D341Med (cell line): ENCODE measurements at regions not wholly inside any gene's neighbourhood (a gene's known extent, or its start where the extent isn't known, plus 50 kb on each side); places are given as distances from the start of the nearest gene placed in this dataset.

Experiments
- DNase-seq: peaks from one replicate; pipeline ENCODE4 v3.0.0; 2012; ENCODE audit warnings: low spot score

DNA sequence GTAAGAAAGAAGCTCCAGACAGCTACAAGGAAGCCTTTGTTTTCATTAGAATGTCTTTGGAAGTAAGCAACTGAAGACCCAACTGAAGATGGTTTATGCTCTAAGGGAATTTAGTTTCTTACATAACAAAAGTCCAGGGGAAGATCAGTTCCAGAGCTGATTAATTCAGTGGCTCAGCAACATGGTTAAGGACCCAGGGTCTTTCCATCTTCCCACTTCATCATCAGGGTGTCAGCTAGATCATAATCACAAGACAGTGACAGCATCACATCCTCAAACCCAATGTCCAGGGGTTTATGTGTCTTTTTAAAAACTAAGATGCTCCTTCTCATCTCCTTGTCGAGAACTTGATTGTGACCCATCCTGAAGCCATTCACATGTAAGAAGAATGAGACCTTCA, 119.7 kb upstream of the PRDM1 start:
- no peak for DNase-seq

GRCh38 chr6:105964979-105965760, 121.0 kb upstream of the PRDM1 start:
- no peak for DNase-seq

GRCh38 chr6:105954148-105954547, 132.0 kb upstream of the PRDM1 start:
- DNase-seq = no peak

DNA sequence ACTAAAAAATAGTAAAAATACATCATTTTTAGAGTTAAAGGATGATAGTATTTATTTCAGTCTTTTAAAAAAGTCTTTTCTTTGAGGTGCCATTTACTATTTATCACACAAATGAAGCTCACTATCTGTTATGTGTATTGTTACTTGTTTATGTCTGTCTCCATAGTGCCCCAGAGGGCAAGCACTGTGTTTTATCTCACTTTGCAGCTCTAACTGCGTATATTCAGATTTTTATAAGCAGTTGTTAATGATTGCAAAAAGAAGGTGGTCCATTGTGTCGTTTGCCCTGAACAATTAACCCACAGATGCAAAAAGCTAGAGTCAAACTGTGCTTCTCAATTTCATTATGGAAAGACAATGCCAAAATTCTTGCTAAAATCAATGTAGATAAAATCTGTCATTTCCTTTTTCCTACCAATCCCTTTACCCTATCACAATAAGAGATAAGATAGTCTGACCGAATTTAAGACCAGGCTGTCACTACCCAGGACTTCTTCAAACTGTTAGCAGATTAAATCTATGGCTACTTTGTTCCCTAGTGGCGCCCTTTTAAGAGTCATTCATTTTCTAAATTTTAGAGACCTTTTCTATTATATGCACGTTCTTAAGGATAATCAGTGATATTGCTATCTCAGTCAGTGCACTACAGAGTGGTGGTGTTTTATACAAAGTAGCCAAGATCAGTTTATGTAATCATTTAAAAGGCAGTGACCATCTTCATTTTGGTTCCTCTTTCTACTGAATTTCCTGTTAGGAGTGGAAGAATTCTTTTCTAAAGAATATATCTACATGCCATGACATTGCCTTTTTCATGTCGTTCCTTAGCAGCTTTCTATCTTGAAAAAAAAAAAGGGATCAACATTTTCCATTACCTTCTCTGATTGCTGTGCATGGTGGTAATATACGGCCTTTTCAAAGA, 133.1 kb upstream of the PRDM1 start:
- no peak for DNase-seq

DNA sequence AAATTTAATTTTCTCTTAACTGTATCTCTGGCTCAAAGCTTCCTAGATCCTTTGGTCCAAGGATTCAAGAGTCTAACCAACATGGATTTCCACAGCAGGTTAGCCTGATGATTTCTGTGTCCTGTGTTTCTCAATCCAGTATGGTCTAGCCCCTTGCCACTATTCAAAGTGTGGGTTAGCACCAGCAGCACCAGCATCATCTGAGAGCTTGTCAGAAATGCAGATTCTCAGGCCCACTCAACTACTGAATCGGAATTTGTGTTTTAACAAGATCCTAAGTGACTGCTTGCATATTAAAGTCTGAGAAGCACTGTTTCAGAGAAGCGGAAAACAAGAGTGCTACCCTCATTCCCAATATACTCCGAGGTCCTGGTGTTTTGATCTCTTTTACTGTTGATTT, 133.8 kb upstream of the PRDM1 start:
- DNase-seq = no peak

DNA sequence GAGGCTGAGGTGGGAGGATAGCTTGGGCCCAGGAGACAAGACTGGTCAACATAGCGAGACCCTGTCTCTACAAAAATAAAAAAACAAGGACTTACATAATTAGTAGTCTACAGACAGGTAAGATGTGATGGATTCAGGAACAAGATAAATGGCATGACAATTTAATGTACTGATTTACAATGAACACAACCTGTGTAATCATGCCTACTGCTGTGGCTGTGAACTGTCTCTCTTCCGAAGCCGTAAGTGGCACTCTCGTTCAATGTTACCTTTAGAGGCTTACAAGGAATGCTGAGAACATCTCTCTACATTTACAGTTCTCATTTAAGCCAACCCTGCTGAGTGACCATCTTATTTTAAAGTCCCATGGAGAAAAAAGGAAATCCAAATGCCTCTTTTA, 134.8 kb upstream of the PRDM1 start:
- DNase-seq = no peak

- no peak for DNase-seq
These were observed 136.3 kb upstream of the PRDM1 start for GRCh38 chr6:105949869-105950268.

- no peak for DNase-seq
These were observed 142.6 kb upstream of the PRDM1 start for GRCh38 chr6:105943514-105943913.

DNA sequence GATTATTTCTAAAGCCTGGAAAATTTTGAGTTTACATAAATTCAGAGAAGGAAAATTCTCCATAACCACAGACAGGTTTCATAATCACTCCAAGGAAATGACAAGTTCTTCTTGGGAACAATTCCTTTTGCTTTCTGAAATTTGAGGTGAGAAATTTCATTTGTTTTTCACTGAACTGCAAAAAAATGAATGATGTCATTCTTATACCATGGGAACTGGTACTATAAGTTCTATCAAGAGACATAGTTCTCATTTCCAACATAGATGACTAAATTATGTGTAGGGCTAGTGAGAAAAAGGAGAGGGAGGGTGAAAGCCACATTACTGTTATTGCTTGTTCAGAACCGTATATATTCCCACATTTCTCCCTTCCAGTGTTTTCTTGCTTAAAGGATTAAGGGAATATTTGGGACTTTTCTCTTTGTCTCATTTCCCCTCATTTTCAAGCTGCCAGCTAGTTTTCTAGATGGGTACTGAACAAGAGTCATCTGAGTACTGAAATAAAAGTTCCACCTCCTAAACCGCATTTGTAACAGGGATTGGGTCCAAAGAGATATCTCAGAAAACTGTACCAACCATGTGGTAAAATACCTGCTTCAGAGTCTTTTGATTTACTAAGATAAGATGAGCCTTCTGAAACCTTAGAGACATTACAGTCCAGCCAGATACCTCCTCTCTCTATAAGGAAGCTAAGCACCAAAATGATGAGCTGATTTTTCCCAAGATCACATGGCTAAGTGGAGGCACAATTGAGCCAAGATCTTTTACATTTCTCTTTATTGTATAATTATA, 144.3 kb upstream of the PRDM1 start:
- no peak for DNase-seq

- DNase-seq = no peak
These were observed 145.1 kb upstream of the PRDM1 start for GRCh38 chr6:105940990-105941389.

DNA sequence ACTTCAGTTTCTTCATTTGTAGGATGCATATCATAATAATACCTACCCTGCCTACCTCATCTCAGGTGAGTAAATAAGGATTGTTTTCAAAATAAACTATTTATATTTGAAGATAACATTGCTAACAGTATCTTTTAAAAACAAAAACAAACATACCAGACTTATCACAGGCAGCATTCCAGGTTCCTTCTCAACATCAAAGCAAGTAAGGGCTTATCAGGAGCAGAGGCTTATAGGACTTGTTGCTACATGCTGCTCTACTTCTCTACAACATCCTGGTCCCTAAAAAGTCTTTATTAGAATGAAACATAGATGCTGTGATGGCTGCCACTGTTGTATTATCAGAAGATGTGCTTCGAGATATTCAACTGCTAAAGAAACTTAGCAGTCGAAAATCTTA, 149.2 kb upstream of the PRDM1 start:
- DNase-seq = no peak

DNA sequence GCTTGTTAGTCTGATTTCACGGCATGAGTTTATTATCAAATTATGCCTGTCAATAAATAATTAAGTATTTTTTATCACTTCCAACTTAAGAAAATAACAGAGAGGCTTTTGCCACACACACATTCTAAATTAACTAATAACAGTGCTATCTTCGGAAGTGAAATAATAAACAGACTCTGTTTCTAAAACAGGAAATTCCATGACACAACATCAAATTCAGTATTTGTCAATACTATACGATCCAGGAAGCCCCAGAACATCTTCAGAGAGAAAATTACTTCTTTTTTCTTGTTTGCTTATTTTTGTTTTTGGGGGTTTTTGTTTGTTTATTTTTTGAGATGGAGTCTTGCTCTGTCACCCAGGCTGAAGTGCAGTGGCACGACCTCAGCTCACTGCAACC, 150.7 kb upstream of the PRDM1 start:
- no peak for DNase-seq

GRCh38 chr6:105934708-105935107, 151.4 kb upstream of the PRDM1 start:
- DNase-seq = no peak

GRCh38 chr6:105932440-105932839, 153.7 kb upstream of the PRDM1 start:
- DNase-seq = no peak

DNA sequence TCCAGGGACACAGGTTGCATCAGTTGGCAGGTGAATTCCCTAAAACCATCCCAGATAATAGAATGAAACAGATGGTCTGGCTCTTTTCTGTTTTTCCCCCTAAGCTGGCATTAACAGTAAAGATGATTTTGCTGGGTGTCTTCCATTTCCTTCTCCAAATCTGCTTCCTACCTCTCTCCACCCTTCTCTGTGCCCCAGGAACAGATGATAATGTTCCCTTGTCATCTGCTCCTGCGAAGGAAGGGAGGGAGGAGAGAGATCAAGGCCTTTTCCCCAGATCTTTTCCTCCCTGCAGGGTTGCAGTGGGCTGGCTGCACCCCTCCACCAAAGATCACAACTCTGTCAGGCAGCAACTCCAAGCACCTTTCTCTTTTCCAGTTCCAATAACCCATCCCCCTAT, 156.5 kb upstream of the PRDM1 start:
- DNase-seq = no peak

DNA sequence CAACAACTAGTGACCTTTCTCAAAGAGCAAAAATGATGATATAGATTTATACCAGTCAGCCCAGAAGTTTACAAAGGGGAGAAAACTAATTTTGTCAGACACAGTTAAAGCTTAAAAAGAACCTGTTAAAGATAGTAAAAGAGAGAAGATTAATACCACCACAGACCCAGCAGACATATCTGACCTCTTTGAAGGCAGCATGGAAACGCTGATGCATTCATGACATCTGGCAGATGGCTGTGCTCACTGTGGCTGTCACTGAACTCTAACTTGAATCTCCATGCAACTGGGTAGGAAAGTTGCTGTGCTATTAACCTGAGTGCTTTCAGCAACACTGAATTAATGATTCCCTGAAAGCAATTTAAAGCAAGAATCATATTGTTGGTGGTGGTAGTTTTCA, 159.8 kb upstream of the PRDM1 start:
- no peak for DNase-seq

DNA sequence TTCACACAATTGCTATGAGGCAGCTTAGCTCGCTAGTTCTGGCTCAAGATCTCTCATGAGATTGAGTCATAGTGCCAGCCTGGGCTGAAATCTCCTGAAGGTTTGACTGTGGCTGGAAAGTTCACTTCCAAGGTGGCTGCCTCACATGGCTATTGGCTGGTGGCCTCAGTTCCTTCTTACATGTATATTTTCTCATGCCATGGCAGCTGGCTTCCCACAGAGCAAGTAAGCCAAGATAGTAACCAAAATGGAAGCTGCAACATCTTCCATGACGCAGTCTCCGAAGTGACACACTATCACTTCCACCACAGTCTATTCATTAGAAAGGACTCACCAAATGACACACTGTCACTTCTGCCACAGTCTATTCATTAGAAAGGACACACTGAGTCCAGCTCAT, 160.4 kb upstream of the PRDM1 start:
- no peak for DNase-seq

DNA sequence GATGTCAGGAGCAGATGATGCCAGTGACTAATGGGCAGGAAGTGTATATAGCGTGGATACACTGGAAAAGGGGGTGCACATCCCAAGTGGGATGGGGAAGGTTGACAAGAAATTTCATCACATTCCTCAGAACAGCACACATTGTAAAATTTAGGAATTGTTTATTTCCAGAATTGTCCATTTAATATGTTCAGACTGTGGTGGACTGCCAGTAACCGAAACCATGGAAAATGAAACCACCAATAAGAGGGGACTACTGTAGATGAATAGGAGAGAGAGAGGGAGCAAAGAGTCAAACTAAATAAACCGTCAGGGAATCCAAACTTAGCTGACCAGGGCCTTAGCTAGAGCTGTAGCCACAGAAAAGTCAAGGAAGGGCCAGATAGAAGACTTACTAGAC, 164.4 kb upstream of the PRDM1 start:
- DNase-seq = no peak

DNA sequence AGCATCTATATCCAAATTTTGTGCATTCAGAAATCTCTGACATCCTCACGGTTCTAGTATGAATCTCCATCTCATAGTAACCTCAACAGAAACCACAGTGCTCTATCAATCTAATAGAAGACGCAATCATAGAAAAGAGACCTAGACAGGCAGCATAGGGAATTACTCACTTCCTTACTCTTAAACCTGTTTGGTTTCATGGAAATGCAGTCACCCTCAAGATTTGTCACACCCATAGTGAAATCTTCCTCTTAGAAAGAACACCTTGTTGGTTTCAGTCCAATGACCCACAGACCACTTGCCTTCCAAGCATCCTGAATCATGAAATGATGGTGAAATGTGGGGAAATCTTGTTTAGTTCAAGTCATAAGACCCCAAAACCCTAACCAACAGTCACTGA, 166.1 kb upstream of the PRDM1 start:
- DNase-seq = no peak

- no peak for DNase-seq
These were observed 169.0 kb upstream of the PRDM1 start for GRCh38 chr6:105917038-105917695.

GRCh38 chr6:105911106-105911629, 175.0 kb upstream of the PRDM1 start:
- no peak for DNase-seq

DNA sequence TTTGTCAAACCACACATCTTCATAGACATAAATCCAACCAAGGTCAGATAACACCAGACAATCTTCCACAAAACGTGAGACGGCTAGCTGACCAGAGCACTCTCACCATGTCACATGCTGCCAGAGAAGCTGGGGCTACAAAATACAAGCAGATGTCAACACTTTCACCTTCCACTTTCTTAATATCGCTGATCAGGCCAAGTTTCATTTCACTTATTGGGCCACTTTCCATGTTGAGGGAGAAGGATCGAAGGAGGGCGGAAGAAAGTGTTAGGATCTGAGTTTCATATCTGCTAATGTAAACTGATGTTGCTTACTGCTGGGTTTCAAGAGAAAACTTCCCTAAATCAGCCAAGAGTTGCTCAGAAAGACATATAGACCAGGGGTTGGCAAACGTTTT, 177.0 kb upstream of the PRDM1 start:
- no peak for DNase-seq
